HG02759 (cell line): ENCODE measurements at regions not wholly inside any gene's neighbourhood (a gene's known extent, or its start where the extent isn't known, plus 50 kb on each side); places are given as distances from the start of the nearest gene placed in this dataset.
A peak's percentile ranks its signal among the peaks of the same experiment; 100 is the strongest.

Experiments used
- ATAC-seq: cut with Tn5 transposase; IDR thresholded peaks from one replicate; pipeline ENCODE4 v1.9.1; 2021; ENCODE audit warnings: mild to moderate bottlenecking, moderate library complexity; ENCODE audit not compliant: unreplicated experiment

GRCh38 chr13:22047082-22047784 lies 376.4 kb downstream of the FGF9 start:
- no peak for ATAC-seq

GRCh38 chr13:22047785-22048104 lies 376.9 kb downstream of the FGF9 start:
- no peak for ATAC-seq

DNA sequence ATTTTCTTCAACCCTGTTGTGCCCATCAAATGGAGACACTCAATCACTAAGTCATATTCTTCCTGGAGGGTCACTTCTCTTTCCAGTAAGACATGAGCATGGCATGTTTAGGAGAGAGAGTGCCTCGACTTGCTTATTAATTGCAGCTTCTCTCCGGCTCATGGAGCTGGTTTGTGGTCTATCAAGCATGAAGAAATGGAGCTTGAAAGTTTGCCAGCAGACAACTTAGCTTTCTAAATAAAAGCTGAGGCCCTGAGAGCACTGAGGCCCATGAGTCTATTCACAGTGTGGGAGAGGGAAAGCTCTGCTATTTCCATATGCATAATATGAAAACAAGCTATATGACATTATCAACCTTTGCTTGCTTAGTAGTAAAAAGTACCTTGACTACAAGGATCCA lies 378.5 kb downstream of the FGF9 start:
- ATAC-seq = no peak

DNA sequence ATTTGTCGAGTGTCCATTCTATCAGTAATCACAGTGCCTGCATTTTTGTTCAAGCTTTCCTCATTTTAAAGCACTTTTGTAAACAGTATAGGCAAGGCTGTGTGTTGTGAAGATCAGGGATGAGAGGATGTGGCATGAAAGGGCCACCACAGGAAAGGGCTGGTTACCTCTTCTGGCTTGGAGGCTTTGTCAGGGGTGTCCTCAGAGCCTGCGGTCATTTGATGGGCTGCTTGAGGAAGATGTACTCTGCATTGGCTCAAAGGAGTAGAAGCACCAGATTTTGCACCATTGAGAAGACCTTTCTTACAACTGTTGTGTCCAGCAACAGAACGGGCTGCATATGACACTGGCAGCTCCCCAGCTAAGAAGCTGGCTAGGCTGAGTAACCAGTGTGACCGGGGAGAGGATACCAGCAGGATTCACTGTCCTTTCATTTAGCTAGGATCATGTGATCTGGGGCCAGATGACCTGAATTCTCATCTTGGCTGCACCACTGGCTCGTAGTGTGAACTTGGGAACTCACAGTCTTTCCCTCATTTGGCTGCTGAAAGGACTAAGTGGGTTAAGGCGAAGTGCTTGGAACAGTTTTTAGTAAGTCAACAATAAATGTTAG lies 380.2 kb downstream of the FGF9 start:
- no peak for ATAC-seq

DNA sequence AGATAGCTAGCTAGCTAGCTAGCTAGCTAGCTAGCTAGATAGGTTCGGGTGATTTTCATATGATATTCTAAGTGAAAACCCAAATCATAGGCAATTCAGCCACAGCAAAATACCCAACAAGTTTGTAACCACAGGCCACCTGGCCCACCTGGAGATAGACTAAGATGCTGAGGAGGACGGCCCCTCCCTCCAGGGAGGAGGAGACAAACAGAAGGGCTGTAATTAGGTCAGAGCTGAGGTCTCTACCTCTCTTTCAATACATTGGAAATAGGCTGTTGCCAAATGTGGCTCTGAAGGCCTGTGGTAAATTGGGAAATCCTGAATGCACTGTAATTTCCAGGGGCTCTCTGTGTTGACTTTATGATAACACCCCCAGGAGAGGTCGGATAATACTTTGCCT lies 382.2 kb downstream of the FGF9 start:
- ATAC-seq = no peak

GRCh38 chr13:22055259-22055658 lies 384.4 kb downstream of the FGF9 start:
- no peak for ATAC-seq

- no peak for ATAC-seq
Observed at GRCh38 chr13:22060187-22060586, 389.3 kb downstream of the FGF9 start.

- peak; percentile 82 for ATAC-seq
Observed at GRCh38 chr13:22061371-22061805, 390.5 kb downstream of the FGF9 start.

- peak; percentile 80 for ATAC-seq
Observed at GRCh38 chr13:22061806-22062391, 391.0 kb downstream of the FGF9 start.

- ATAC-seq = no peak
Observed at GRCh38 chr13:22062478-22063205, 391.8 kb downstream of the FGF9 start.

DNA sequence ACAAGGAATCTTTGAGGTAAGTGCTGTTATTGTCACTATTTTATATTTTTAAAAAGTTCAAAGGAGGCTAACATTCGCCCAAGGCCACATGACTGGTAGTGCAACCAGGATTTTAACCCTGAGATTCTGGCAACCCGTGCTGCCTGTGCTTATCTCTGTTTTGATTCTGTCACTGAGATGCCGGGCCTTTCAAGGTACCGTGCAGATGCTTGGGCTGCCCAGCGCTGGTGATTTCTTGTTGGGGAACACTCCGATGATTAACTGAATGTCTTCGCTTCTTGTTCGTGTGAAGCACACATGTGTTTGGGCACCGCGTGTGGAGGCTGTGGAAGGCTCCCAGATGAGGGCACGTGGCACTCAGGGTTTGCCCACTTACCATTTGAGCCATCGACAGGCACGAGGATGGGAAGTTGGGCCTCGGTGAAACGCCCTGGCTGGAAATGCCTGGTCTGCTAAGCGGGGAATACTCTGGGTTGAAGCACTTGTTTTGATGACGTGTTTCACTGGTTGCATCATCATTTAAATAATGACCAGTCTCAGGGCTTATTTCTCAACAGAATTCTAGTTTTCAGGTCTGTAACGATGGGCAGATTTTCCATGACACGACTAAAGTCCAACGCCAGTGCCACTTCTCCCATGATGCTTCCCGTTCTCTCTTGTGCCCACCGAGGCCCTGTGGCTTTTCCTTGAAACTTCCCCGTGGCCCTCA lies 392.7 kb downstream of the FGF9 start:
- no peak for ATAC-seq

GRCh38 chr13:22064854-22065620 lies 394.2 kb downstream of the FGF9 start:
- ATAC-seq = no peak

DNA sequence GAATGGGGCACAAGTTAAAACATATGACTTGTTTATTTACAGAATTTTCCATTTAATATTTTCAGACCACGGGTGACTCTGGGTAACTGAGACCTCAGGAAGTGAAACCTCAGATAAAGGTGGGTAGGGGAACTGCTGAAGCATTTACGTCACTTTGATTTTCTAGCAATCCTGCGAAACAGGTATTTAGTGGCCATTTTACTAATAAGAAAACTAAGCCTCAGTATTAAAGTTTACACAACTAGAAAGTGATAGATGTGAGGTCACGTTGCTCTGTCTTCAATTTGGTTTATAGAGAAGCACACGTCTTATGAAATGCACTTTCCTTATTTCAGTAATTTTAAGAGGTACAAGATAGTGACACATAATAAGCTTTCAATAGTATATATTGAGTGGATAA lies 402.8 kb downstream of the FGF9 start:
- ATAC-seq = no peak

GRCh38 chr13:22074403-22074802 lies 403.5 kb downstream of the FGF9 start:
- no peak for ATAC-seq

DNA sequence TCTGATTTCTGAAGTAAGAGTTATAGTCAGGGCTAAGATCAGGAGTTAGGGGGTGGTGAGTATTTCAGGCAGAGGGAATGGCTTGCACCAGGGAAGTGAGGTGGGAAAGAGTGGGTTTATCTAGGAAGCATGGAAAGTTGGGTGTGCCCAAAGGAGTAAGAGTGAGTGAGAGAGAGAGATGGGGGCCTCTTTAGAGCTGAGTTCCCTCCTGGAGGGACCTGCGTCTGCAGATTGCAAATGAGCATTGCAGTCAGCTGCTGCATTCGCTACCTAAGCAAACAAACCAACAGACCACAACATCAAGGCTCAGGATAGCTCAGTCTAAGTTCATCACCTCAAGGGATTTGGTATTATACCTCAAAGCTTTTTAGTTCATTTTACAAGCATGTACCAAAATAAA lies 405.8 kb downstream of the FGF9 start:
- ATAC-seq = peak; percentile 37

DNA sequence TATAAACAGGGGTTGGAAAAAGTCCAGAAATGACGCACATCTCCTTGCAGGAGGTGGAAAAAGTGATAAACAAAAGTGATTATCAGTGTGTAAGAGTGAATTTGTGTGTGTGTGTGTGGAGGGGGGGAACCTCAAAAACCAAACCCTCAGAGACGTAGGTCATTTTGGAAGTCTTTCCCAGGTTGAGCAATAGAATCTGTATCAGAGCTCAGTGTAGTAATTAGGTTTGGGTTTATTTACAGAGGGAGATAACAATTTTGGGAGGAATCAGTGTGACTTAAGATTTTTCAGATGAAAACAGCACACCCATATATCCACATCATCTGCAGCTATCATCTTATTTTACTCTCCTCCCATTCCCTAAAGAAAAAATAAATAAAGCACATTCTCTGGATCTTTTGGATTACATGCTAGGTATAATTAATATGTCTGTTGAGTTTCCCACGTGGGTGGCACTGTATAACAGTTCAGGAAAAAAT lies 406.4 kb downstream of the FGF9 start:
- ATAC-seq = no peak

DNA sequence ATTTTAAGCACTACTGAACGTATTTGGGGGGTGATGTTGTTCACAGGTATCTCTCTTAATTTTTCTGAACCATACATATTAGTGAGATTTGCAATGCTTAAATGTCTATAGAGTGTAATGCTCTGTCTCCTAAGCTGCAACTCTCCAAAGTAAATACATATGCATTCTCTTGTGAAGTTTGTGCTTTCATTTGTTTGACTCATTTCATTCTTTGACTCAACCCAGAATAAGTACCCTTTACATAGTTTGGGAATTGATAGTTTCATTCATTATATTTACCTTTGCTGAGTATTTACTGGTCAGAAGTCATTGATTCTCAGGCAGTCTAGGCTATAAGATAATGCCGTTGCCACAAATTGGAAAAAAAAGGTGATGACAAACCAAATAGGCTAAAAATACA lies 406.9 kb downstream of the FGF9 start:
- no peak for ATAC-seq

DNA sequence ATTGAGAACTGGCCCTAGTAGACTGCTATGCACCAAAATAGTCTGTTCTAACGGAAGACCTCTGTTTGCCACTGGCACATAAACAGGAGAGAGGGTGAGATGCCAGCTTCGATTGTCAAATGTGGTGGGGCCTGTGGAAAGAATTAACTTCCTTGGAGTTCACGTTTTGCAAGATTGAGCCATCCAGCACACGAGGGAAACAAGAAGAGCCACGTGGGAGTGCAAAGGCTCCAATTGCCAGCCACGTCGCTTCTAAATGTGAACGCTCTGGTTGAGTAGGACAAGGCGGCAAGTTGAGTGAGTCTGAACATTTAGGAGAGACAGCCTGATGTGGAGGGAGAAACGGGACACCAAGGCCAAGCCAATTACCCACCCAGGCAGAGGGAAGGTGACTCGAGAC lies 409.1 kb downstream of the FGF9 start:
- no peak for ATAC-seq

GRCh38 chr13:22080832-22081231 lies 410.0 kb downstream of the FGF9 start:
- ATAC-seq = no peak

DNA sequence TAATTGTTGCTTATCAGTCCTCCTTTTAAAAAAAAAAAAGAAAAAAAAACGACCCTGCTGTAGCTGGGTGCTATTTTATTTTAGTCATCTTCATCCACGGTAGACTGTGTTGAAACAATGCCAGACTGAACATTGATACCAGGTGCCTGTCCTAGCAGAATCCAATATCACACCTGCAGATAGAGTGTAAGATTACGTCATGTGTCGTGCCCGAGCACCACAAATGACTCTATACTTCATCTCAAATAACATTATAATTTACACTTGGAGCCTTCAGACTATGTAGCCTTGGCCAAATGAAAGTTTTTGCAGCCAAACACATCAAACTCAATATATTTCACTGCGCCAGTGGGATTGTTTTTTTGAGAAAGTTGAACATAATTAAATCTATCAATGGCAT lies 410.6 kb downstream of the FGF9 start:
- no peak for ATAC-seq
